ENCODE measurements at regions not wholly inside any gene's neighbourhood (a gene's known extent, or its start where the extent isn't known, plus 50 kb on each side); places are given as distances from the start of the nearest gene placed in this dataset.
A peak's percentile ranks its signal among the peaks of the same experiment; 100 is the strongest.

DNA sequence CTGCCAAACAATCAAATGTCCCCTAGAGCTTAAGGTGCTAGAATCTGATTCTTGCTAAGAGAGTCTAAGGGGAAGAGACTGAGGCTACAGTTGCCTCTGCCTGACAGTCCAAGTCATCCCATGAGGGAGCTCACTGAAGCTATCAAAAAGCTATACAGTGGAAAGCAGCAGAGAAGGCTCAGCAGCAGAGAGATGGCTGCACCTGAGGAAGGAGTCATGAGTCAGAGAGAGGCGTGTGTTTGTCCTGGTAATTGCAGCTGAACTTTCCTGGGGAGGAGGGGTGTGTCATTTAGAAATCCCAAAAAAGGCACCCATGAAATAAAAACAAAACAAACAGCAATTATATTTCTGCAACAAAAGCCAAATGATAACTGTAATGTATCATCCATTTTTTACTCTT, 305.2 kb upstream of the UBE2E3 start:
- intact Hi-C loops (cut with micrococcal nuclease; ENCODE audit: unreplicated experiment) = loop anchor here (1.0 kb wide), 1 partner anchor 18 kb away; no protein-coding TSS in a partner anchor
- BruUV-seq (replicated peaks) = no TSS peak

DNA sequence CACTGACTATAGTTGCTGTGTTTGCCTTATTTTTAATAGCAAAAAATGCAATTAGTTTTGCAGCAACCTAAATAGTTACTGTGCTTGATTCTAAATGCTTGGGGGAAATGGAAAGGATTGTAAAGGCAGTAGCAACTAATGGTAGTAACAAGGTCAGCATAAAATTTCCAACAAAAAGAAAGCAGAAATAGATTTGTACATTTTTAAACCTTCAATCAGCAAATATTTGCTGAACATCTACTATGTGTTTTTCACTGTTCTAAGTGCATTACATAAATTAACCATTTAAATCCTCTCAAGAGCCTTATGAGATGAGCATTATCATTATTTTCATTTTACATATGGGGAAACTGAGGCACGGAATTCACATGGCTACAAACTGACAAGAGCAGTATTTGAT, 308.0 kb upstream of the UBE2E3 start:
- no peaks in the 10 kb centered on the region for H3K36me3 ChIP-seq (ENCODE audit: low read depth)

More for the DNA sequence above, 305.2 kb upstream of the UBE2E3 start:
- Histone ChIP-seq H3K27me3 (ENCODE audit: insufficient read depth, low read depth) (no peaks in the 10 kb centered on the region), H3K4me2 (peak overlapping the region; percentile 28), H3K79me2 (ENCODE audit: low read depth) (no peaks in the 10 kb centered on the region), H3K9me2 (ENCODE audit: insufficient read depth) (0 out of 2 replicates have a peak, but pooled peaks cover 3% of the 10 kb centered on the region), H3K4me3 (no peak overlapping the region), H3K4me1 (replicated peaks; ENCODE audit: insufficient read depth) (peaks cover 37% of the 10 kb centered on the region), H3K27ac (no peak overlapping the region), H3F3A (ENCODE audit: insufficient read depth, low read depth) (no peaks in the 10 kb centered on the region), H3K9me3 (ENCODE audit: insufficient read depth, low read depth) (no peaks in the 10 kb centered on the region; the same call in 1 of the 2 replicates), H4K20me1 (ENCODE audit: insufficient read depth) (no peaks in the 10 kb centered on the region), H2AFZ (peak overlapping the region; percentile 37; the same call in 1 of the 2 replicates), H3K36me3 (ENCODE audit: low read depth) (no peaks in the 10 kb centered on the region)
- TF ChIP-seq, protein P1, sequence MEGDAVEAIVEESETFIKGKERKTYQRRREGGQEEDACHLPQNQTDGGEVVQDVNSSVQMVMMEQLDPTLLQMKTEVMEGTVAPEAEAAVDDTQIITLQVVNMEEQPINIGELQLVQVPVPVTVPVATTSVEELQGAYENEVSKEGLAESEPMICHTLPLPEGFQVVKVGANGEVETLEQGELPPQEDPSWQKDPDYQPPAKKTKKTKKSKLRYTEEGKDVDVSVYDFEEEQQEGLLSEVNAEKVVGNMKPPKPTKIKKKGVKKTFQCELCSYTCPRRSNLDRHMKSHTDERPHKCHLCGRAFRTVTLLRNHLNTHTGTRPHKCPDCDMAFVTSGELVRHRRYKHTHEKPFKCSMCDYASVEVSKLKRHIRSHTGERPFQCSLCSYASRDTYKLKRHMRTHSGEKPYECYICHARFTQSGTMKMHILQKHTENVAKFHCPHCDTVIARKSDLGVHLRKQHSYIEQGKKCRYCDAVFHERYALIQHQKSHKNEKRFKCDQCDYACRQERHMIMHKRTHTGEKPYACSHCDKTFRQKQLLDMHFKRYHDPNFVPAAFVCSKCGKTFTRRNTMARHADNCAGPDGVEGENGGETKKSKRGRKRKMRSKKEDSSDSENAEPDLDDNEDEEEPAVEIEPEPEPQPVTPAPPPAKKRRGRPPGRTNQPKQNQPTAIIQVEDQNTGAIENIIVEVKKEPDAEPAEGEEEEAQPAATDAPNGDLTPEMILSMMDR (conservative IDR thresholded peaks at IDR 0.05) = no peak
- TF ChIP-seq EZH2 (IDR thresholded peaks at IDR 0.05; ENCODE audit: low read depth) = no peak
- no peak for DNase-seq
- CTCF ChIA-PET = no interaction called here
- POLR2A ChIA-PET (ENCODE audit: unreplicated experiment) = interaction anchor here (0.6 kb wide), 1 partner anchor 107 kb away, joined by 4 read pairs; no protein-coding TSS in a partner anchor

DNA sequence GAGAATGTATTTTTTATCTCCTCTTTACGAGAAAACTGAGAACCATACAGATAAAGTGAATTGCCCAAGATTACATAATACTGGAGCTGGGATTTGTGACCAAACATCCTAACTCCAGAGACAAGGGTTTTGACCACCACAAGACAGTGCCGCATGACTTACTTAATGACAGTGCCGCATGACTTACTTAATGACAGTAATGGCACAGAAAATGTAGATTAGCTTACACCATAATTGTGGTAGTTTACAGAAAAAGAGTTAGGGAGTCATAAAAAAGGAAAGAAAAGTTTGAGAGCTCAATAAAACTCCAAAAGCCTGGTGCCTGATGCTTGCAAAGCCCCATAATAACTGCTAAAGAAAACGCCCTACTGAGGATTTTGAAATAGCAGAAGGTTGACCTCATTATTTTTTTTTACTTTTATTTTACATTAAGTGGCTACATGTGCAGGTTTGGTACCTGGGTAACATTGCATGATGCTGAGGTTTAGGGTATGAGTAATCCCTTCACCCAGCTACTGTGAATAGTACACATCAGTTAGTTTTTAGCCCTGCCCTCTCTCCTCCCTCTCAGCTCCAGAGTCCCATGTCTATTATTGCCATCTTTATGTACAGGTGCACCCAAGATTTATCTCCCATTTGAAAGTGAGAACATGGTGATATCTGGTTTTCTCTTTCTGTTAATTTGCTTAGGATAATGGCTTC, 310.0 kb upstream of the UBE2E3 start:
- intact Hi-C loops (cut with micrococcal nuclease; ENCODE audit: unreplicated experiment) = no loop called here
- no peaks in the 10 kb centered on the region for H3K79me2 ChIP-seq (ENCODE audit: low read depth)
- H3K27me3 ChIP-seq (ENCODE audit: insufficient read depth, low read depth) = no peaks in the 10 kb centered on the region
- no peak overlapping the region for H3K4me3 ChIP-seq
- H3K9me2 ChIP-seq (ENCODE audit: insufficient read depth) = no peaks in the 10 kb centered on the region
- H3K9me3 ChIP-seq (ENCODE audit: insufficient read depth, low read depth) = no peaks in the 10 kb centered on the region
- H3K36me3 ChIP-seq (ENCODE audit: low read depth) = no peaks in the 10 kb centered on the region
- no peak overlapping the region for H3K4me2 ChIP-seq
- no peaks in the 10 kb centered on the region for H3F3A ChIP-seq (ENCODE audit: insufficient read depth, low read depth)
- no peak overlapping the region for H2AFZ ChIP-seq
- no peak overlapping the region for H3K27ac ChIP-seq
- ChIA-PET CTCF (no interaction called here), POLR2A (ENCODE audit: unreplicated experiment) (interaction anchor here (0.7 kb wide), 1 partner anchor 30 kb away, joined by 30 read pairs; no protein-coding TSS in a partner anchor)
- H4K20me1 ChIP-seq (ENCODE audit: insufficient read depth) = no peaks in the 10 kb centered on the region
- no peak for TF ChIP-seq EZH2 (IDR thresholded peaks at IDR 0.05; ENCODE audit: low read depth)
- TF ChIP-seq, protein P1 (conservative IDR thresholded peaks at IDR 0.05) = no peak
- no peak for DNase-seq
- BruUV-seq (replicated peaks) = no TSS peak
- H3K4me1 ChIP-seq (replicated peaks; ENCODE audit: insufficient read depth) = peaks cover 10% of the 10 kb centered on the region

More for the DNA sequence above, 308.0 kb upstream of the UBE2E3 start:
- intact Hi-C loops (cut with micrococcal nuclease; ENCODE audit: unreplicated experiment) = no loop called here
- POLR2A ChIA-PET (ENCODE audit: unreplicated experiment) = no interaction called here
- Histone ChIP-seq H3K4me1 (replicated peaks; ENCODE audit: insufficient read depth) (peaks cover 28% of the 10 kb centered on the region), H3K27me3 (ENCODE audit: insufficient read depth, low read depth) (no peaks in the 10 kb centered on the region), H3K9me3 (ENCODE audit: insufficient read depth, low read depth) (no peaks in the 10 kb centered on the region; the same call in 1 of the 2 replicates), H3K79me2 (ENCODE audit: low read depth) (no peaks in the 10 kb centered on the region), H3K4me3 (no peak overlapping the region), H2AFZ (no peak overlapping the region), H4K20me1 (ENCODE audit: insufficient read depth) (no peaks in the 10 kb centered on the region), H3K27ac (no peak overlapping the region), H3F3A (ENCODE audit: insufficient read depth, low read depth) (no peaks in the 10 kb centered on the region), H3K9me2 (ENCODE audit: insufficient read depth) (0 out of 2 replicates have a peak, but pooled peaks cover 3% of the 10 kb centered on the region), H3K4me2 (no peak overlapping the region)
- DNase-seq = no peak
- BruUV-seq (replicated peaks) = no TSS peak
- CTCF ChIA-PET = no interaction called here
- TF ChIP-seq, protein P1 (conservative IDR thresholded peaks at IDR 0.05) = no peak
- TF ChIP-seq EZH2 (IDR thresholded peaks at IDR 0.05; ENCODE audit: low read depth) = no peak
